Activated CD4-positive, alpha-beta T cell treated with anti-CD3 and anti-CD28 coated beads for 24 hours (primary cell): ENCODE measurements at regions not wholly inside any gene's neighbourhood (a gene's known extent, or its start where the extent isn't known, plus 50 kb on each side); places are given as distances from the start of the nearest gene placed in this dataset.
"Not testable (repeated sequence)": the region's sequence is repeated elsewhere in the genome, so short reads cannot be mapped to it uniquely, and the experiment has no call there.

Experiments
- DNase-seq, 2 donors: peaks; one replicate each; pipeline ENCODE4 v3.0.0-alpha.2; 2020; ENCODE audit warnings: low read depth in 2 of 2

- DNase-seq = not testable (repeated sequence)
These were observed 861.8 kb upstream of the INTU start for GRCh38 chr4:126770811-126771553.

GRCh38 chr4:126771618-126772017 lies 861.1 kb upstream of the INTU start:
- DNase-seq = not testable (repeated sequence)

GRCh38 chr4:126772662-126773061 lies 860.1 kb upstream of the INTU start:
- DNase-seq = no peak

GRCh38 chr4:126775485-126776106 lies 857.2 kb upstream of the INTU start:
- no peak for DNase-seq

GRCh38 chr4:126776361-126776760 lies 856.4 kb upstream of the INTU start:
- DNase-seq = no peak

- no peak for DNase-seq
These were observed 855.1 kb upstream of the INTU start for GRCh38 chr4:126777649-126778048.

- DNase-seq = no peak
These were observed 854.4 kb upstream of the INTU start for GRCh38 chr4:126778348-126778747.

- DNase-seq = no peak
These were observed 853.8 kb upstream of the INTU start for GRCh38 chr4:126779001-126779400.

- DNase-seq = no peak
These were observed 853.2 kb upstream of the INTU start for GRCh38 chr4:126779436-126780166.

GRCh38 chr4:126783191-126783590 lies 849.6 kb upstream of the INTU start:
- DNase-seq = no peak

GRCh38 chr4:126784966-126785580 lies 847.7 kb upstream of the INTU start:
- DNase-seq = no peak

GRCh38 chr4:126790633-126791032 lies 842.1 kb upstream of the INTU start:
- no peak for DNase-seq

- DNase-seq = no peak
These were observed 838.4 kb upstream of the INTU start for GRCh38 chr4:126794363-126794762.

GRCh38 chr4:126798214-126798613 lies 834.5 kb upstream of the INTU start:
- DNase-seq = no peak

GRCh38 chr4:126799416-126799815 lies 833.3 kb upstream of the INTU start:
- no peak for DNase-seq

GRCh38 chr4:126799971-126800574 lies 832.7 kb upstream of the INTU start:
- no peak for DNase-seq

GRCh38 chr4:126800575-126801141 lies 832.1 kb upstream of the INTU start:
- no peak for DNase-seq

- DNase-seq = no peak
These were observed 825.6 kb upstream of the INTU start for GRCh38 chr4:126807132-126807531.

GRCh38 chr4:126812076-126812475 lies 820.7 kb upstream of the INTU start:
- no peak for DNase-seq

GRCh38 chr4:126820631-126821030 lies 812.1 kb upstream of the INTU start:
- no peak for DNase-seq

GRCh38 chr4:126821152-126821551 lies 811.6 kb upstream of the INTU start:
- no peak for DNase-seq

GRCh38 chr4:126825083-126825482 lies 807.7 kb upstream of the INTU start:
- DNase-seq = no peak
